SU-DHL-6 (cell line): ENCODE measurements at regions not wholly inside any gene's neighbourhood (a gene's known extent, or its start where the extent isn't known, plus 50 kb on each side); places are given as distances from the start of the nearest gene placed in this dataset.
"Not testable (repeated sequence)": the region's sequence is repeated elsewhere in the genome, so short reads cannot be mapped to it uniquely, and the experiment has no call there.

Experiments
- H2AFZ ChIP-seq: fragments of 200-600 bp; sonication (generic); 2 replicates; pipeline ENCODE4 v1.6.1; 2014; ENCODE audit warnings: low read depth, mild to moderate bottlenecking, moderate library complexity, mixed read lengths, antibody characterized with exemption, low read length; ENCODE audit not compliant: severe bottlenecking
- H3F3A ChIP-seq: fragments of 200-600 bp; shearing (Covaris generic); 2 replicates; pipeline ENCODE4 v1.6.0; 2016; ENCODE audit warnings: antibody characterized with exemption, mild to moderate bottlenecking; ENCODE audit not compliant: insufficient read depth
- H3K27ac ChIP-seq: fragments of 200-600 bp; sonication (generic); 2 replicates; pipeline ENCODE4 v1.5.1; 2016; ENCODE audit warnings: low read depth, mild to moderate bottlenecking, low read length, moderate library complexity, mixed read lengths
- H3K27me3 ChIP-seq: fragments of 200-600 bp; sonication (generic), shearing (Covaris generic); 2 replicates; pipeline ENCODE4 v1.6.0; 2014; ENCODE audit warnings: mild to moderate bottlenecking, low read length
- H3K36me3 ChIP-seq: fragments of 200-600 bp; sonication (generic); 2 replicates; pipeline ENCODE4 v1.6.1; 2014; ENCODE audit warnings: mild to moderate bottlenecking, low read length, mixed read lengths
- H3K4me2 ChIP-seq: fragments of 300-600, 200-600 bp; shearing (Covaris generic), sonication (generic); 2 replicates; pipeline ENCODE4 v1.6.0; 2014; ENCODE audit warnings: low read length, low read depth, mild to moderate bottlenecking; ENCODE audit not compliant: poor library complexity, severe bottlenecking
- H3K4me3 ChIP-seq: fragments of 200-600 bp; sonication (generic); 2 replicates; pipeline ENCODE4 v1.5.1; 2014; ENCODE audit warnings: antibody characterized with exemption, low read length, mild to moderate bottlenecking, mixed read lengths; ENCODE audit not compliant: insufficient read depth, poor library complexity, severe bottlenecking
- H3K79me2 ChIP-seq: fragments of 200-600 bp; sonication (generic); 2 replicates; pipeline ENCODE4 v1.6.1; 2014; ENCODE audit warnings: mild to moderate bottlenecking, low read length, moderate library complexity; ENCODE audit not compliant: insufficient read depth
- H3K9ac ChIP-seq: fragments of 200-600 bp; sonication (generic); 2 replicates; pipeline ENCODE4 v1.7.0; 2014; ENCODE audit warnings: mild to moderate bottlenecking, low read length
- H3K9me2 ChIP-seq: fragments of 200-600 bp; sonication (generic); replicated peaks from 2 replicates; pipeline ENCODE4 v1.6.1; 2014; ENCODE audit warnings: low read length; ENCODE audit not compliant: insufficient read depth
- H3K9me3 ChIP-seq: fragments of 200-600 bp; sonication (generic); 2 replicates; pipeline ENCODE4 v1.6.1; 2014; ENCODE audit warnings: low read length, mixed read lengths; ENCODE audit not compliant: insufficient read depth
- H4K20me1 ChIP-seq: fragments of 200-600 bp; sonication (generic); 2 replicates; pipeline ENCODE4 v1.6.1; 2014; ENCODE audit warnings: low read depth, mild to moderate bottlenecking, antibody characterized with exemption, low read length, moderate library complexity, mixed read lengths
- CTCF ChIP-seq: fragments of 200-600 bp; sonication (generic); IDR thresholded peaks from one replicate; pipeline ENCODE4 v1.5.1; 2017; ENCODE audit warnings: antibody characterized with exemption, mild to moderate bottlenecking, low read length, moderate library complexity; ENCODE audit not compliant: insufficient read depth, poor library complexity, severe bottlenecking
- EZH2phosphoT487 ChIP-seq: fragments of 200-600 bp; sonication (generic), shearing (Covaris generic); conservative IDR thresholded peaks from 2 replicates; pipeline ENCODE4 v1.6.1; 2018; ENCODE audit warnings: mild to moderate bottlenecking, antibody characterized with exemption, low read length, moderate library complexity, mixed read lengths

- no peaks in the 10 kb centered on the region for H4K20me1 ChIP-seq
- H3K27me3 ChIP-seq = no peaks in the 10 kb centered on the region
- H3F3A ChIP-seq = no peaks in the 10 kb centered on the region
These were observed 329.9 kb downstream of the FAM181B start for GRCh38 chr11:82403640-82404305.

GRCh38 chr11:82398300-82398815 lies 335.3 kb downstream of the FAM181B start:
- no peaks in the 10 kb centered on the region for H3F3A ChIP-seq
- H3K9me3 ChIP-seq = no peaks in the 10 kb centered on the region
- H3K79me2 ChIP-seq = no peaks in the 10 kb centered on the region
- no peak overlapping the region for H3K27ac ChIP-seq
- no peaks in the 10 kb centered on the region for H4K20me1 ChIP-seq
- H3K36me3 ChIP-seq = no peaks in the 10 kb centered on the region
- no peak overlapping the region for H2AFZ ChIP-seq
- no peak overlapping the region for H3K4me2 ChIP-seq
- no peak overlapping the region for H3K4me3 ChIP-seq
- H3K9ac ChIP-seq = no peak overlapping the region
- H3K27me3 ChIP-seq = no peaks in the 10 kb centered on the region
- H3K9me2 ChIP-seq = no peaks in the 10 kb centered on the region
- TF ChIP-seq EZH2phosphoT487 = no peak
- TF ChIP-seq CTCF = no peak

More at GRCh38 chr11:82403640-82404305, 329.9 kb downstream of the FAM181B start:
- no peaks in the 10 kb centered on the region for H3K9me3 ChIP-seq
- H2AFZ ChIP-seq = no peak overlapping the region
- no peak overlapping the region for H3K4me2 ChIP-seq
- H3K4me3 ChIP-seq = no peak overlapping the region
- no peaks in the 10 kb centered on the region for H3K36me3 ChIP-seq
- no peak overlapping the region for H3K9ac ChIP-seq
- TF ChIP-seq EZH2phosphoT487 (no peak), CTCF (no peak)
- no peaks in the 10 kb centered on the region for H3K9me2 ChIP-seq
- no peaks in the 10 kb centered on the region for H3K79me2 ChIP-seq
- no peak overlapping the region for H3K27ac ChIP-seq

- H3K79me2 ChIP-seq, H3K4me2 ChIP-seq, H4K20me1 ChIP-seq, H3F3A ChIP-seq, H3K27me3 ChIP-seq, H3K9ac ChIP-seq, H3K9me2 ChIP-seq, H2AFZ ChIP-seq, H3K9me3 ChIP-seq, H3K4me3 ChIP-seq, H3K27ac ChIP-seq, H3K36me3 ChIP-seq: not testable (repeated sequence)
These were observed 337.0 kb downstream of the FAM181B start for GRCh38 chr11:82396639-82397038.

GRCh38 chr11:82384308-82384707 lies 349.4 kb downstream of the FAM181B start:
- Histone ChIP-seq H3F3A (no peaks in the 10 kb centered on the region), H3K36me3 (no peaks in the 10 kb centered on the region), H3K27ac (no peak overlapping the region), H3K9ac (no peak overlapping the region), H3K79me2 (no peaks in the 10 kb centered on the region), H3K27me3 (no peaks in the 10 kb centered on the region), H3K4me2 (no peak overlapping the region), H4K20me1 (no peaks in the 10 kb centered on the region), H3K9me3 (no peaks in the 10 kb centered on the region), H3K9me2 (no peaks in the 10 kb centered on the region), H3K4me3 (no peak overlapping the region), H2AFZ (no peak overlapping the region)
- no peak for TF ChIP-seq EZH2phosphoT487
- TF ChIP-seq CTCF = no peak
